ENCODE measurements at regions not wholly inside any gene's neighbourhood (a gene's known extent, or its start where the extent isn't known, plus 50 kb on each side); places are given as distances from the start of the nearest gene placed in this dataset.

- no peak for ATAC-seq
- TF ChIP-seq, protein P1, sequence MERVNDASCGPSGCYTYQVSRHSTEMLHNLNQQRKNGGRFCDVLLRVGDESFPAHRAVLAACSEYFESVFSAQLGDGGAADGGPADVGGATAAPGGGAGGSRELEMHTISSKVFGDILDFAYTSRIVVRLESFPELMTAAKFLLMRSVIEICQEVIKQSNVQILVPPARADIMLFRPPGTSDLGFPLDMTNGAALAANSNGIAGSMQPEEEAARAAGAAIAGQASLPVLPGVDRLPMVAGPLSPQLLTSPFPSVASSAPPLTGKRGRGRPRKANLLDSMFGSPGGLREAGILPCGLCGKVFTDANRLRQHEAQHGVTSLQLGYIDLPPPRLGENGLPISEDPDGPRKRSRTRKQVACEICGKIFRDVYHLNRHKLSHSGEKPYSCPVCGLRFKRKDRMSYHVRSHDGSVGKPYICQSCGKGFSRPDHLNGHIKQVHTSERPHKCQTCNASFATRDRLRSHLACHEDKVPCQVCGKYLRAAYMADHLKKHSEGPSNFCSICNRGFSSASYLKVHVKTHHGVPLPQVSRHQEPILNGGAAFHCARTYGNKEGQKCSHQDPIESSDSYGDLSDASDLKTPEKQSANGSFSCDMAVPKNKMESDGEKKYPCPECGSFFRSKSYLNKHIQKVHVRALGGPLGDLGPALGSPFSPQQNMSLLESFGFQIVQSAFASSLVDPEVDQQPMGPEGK (CRISPR knock-in tag; IDR thresholded peaks at IDR 0.05; ENCODE audit: borderline replicate concordance), result no peak
- no peak for TF ChIP-seq ESRRG (CRISPR knock-in tag; IDR thresholded peaks at IDR 0.05)
- no peak for TF ChIP-seq TOX (CRISPR knock-in tag; IDR thresholded peaks at IDR 0.05; ENCODE audit: borderline replicate concordance)
- TF ChIP-seq PPARA (CRISPR knock-in tag; IDR thresholded peaks at IDR 0.05; ENCODE audit: borderline replicate concordance), result no peak
- TF ChIP-seq ZNF565 (CRISPR knock-in tag; conservative IDR thresholded peaks at IDR 0.05; ENCODE audit: low read depth), result no peak
- TF ChIP-seq, protein P2, sequence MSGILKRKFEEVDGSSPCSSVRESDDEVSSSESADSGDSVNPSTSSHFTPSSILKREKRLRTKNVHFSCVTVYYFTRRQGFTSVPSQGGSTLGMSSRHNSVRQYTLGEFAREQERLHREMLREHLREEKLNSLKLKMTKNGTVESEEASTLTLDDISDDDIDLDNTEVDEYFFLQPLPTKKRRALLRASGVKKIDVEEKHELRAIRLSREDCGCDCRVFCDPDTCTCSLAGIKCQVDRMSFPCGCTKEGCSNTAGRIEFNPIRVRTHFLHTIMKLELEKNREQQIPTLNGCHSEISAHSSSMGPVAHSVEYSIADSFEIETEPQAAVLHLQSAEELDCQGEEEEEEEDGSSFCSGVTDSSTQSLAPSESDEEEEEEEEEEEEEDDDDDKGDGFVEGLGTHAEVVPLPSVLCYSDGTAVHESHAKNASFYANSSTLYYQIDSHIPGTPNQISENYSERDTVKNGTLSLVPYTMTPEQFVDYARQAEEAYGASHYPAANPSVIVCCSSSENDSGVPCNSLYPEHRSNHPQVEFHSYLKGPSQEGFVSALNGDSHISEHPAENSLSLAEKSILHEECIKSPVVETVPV (CRISPR knock-in tag; IDR thresholded peaks at IDR 0.05), result no peak
- TF ChIP-seq ISL1 (CRISPR knock-in tag; IDR thresholded peaks at IDR 0.05), result no peak
- TF ChIP-seq ZC3H10 (CRISPR knock-in tag; IDR thresholded peaks at IDR 0.05), result no peak
- no peak for TF ChIP-seq TCF4 (CRISPR knock-in tag; IDR thresholded peaks at IDR 0.05; ENCODE audit: borderline replicate concordance)
- no peak for TF ChIP-seq ZFP3 (CRISPR knock-in tag; IDR thresholded peaks at IDR 0.05)
- TF ChIP-seq, protein P3, sequence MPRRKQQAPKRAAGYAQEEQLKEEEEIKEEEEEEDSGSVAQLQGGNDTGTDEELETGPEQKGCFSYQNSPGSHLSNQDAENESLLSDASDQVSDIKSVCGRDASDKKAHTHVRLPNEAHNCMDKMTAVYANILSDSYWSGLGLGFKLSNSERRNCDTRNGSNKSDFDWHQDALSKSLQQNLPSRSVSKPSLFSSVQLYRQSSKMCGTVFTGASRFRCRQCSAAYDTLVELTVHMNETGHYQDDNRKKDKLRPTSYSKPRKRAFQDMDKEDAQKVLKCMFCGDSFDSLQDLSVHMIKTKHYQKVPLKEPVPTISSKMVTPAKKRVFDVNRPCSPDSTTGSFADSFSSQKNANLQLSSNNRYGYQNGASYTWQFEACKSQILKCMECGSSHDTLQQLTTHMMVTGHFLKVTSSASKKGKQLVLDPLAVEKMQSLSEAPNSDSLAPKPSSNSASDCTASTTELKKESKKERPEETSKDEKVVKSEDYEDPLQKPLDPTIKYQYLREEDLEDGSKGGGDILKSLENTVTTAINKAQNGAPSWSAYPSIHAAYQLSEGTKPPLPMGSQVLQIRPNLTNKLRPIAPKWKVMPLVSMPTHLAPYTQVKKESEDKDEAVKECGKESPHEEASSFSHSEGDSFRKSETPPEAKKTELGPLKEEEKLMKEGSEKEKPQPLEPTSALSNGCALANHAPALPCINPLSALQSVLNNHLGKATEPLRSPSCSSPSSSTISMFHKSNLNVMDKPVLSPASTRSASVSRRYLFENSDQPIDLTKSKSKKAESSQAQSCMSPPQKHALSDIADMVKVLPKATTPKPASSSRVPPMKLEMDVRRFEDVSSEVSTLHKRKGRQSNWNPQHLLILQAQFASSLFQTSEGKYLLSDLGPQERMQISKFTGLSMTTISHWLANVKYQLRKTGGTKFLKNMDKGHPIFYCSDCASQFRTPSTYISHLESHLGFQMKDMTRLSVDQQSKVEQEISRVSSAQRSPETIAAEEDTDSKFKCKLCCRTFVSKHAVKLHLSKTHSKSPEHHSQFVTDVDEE (CRISPR knock-in tag; IDR thresholded peaks at IDR 0.05), result no peak
- TF ChIP-seq, protein P4, sequence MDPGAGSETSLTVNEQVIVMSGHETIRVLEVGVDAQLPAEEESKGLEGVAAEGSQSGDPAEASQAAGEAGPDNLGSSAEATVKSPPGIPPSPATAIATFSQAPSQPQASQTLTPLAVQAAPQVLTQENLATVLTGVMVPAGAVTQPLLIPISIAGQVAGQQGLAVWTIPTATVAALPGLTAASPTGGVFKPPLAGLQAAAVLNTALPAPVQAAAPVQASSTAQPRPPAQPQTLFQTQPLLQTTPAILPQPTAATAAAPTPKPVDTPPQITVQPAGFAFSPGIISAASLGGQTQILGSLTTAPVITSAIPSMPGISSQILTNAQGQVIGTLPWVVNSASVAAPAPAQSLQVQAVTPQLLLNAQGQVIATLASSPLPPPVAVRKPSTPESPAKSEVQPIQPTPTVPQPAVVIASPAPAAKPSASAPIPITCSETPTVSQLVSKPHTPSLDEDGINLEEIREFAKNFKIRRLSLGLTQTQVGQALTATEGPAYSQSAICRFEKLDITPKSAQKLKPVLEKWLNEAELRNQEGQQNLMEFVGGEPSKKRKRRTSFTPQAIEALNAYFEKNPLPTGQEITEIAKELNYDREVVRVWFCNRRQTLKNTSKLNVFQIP (CRISPR knock-in tag; IDR thresholded peaks at IDR 0.05; ENCODE audit: borderline replicate concordance, low read depth), result no peak
Measured at GRCh38 chr2:64754570-64754969, 100.9 kb upstream of the SERTAD2 start.

DNA sequence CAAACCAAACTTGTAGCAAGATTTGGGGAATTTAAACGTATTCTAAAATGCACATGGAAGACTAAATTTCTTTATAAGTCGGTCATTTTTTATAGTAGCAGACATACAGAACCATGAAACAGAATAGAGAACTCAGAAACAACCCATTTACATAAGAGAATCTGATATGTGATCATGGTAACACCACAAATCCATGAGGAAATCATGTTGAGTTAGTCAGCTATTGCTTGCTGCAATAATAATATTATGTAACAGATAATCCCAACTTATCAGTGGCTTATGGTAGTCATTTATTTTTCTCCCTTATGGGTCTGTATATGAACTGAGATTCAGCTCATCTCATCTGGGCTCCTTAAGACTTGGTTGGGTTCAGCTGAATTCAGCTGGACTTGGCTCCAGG lies 103.4 kb upstream of the SERTAD2 start:
- ATAC-seq, result no peak
- TF ChIP-seq SNAI2 (CRISPR knock-in tag; IDR thresholded peaks at IDR 0.05) (no peak), ESRRG (CRISPR knock-in tag; IDR thresholded peaks at IDR 0.05) (no peak), ZFP3 (CRISPR knock-in tag; IDR thresholded peaks at IDR 0.05) (no peak)
- TF ChIP-seq, protein P2 (CRISPR knock-in tag; IDR thresholded peaks at IDR 0.05), result no peak

DNA sequence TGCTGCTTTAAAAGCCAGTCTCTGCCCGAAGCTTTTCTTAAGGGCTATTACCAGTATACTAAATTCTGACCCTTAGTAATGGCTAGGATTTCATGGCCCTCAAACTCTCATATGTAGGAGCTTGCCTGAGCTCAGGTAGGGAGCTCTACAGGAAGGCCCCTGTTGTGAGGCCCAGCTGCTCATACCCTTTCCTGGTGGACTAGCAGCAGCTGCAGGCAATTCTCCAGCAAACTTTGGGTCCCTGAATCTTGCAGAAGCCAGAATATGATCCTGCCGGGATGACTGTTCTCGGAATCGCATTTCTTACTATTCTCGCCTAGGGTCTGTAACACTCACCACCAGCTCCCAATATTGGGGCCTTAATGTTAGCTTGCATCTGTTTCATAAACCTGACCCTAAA lies 106.4 kb upstream of the SERTAD2 start:
- ATAC-seq, result no peak
- TF ChIP-seq OSR1 (CRISPR knock-in tag; IDR thresholded peaks at IDR 0.05) (no peak), GLIS3 (CRISPR knock-in tag; IDR thresholded peaks at IDR 0.05) (no peak), ZC3H10 (CRISPR knock-in tag; IDR thresholded peaks at IDR 0.05) (no peak), TCF4 (CRISPR knock-in tag; IDR thresholded peaks at IDR 0.05; ENCODE audit: borderline replicate concordance) (no peak), TOX (CRISPR knock-in tag; IDR thresholded peaks at IDR 0.05; ENCODE audit: borderline replicate concordance) (no peak)
- TF ChIP-seq, protein P3 (CRISPR knock-in tag; IDR thresholded peaks at IDR 0.05), result no peak

Data from SK-N-SH treated with all-trans-retinoic acid at 6 μM for 48 hours (cell line).